DOHH2 (cell line): ENCODE measurements at regions not wholly inside any gene's neighbourhood (a gene's known extent, or its start where the extent isn't known, plus 50 kb on each side); places are given as distances from the start of the nearest gene placed in this dataset.

Experiments used
- CTCF ChIP-seq: fragments of 200-600 bp; sonication (generic); IDR thresholded peaks from one replicate; pipeline ENCODE4 v1.5.1; 2014; ENCODE audit warnings: antibody characterized with exemption, mild to moderate bottlenecking, low read depth, low read length; ENCODE audit not compliant: poor library complexity, severe bottlenecking
- EZH2phosphoT487 ChIP-seq: fragments of 200-600 bp; sonication (generic); IDR thresholded peaks from 2 replicates; pipeline ENCODE4 v1.6.1; 2017; ENCODE audit warnings: borderline replicate concordance, mild to moderate bottlenecking, antibody characterized with exemption, low read length, moderate library complexity, mixed read lengths

- TF ChIP-seq CTCF (no peak), EZH2phosphoT487 (no peak)
These were observed 52.5 kb upstream of the ZNF608 start for GRCh38 chr5:124798890-124799289.
